ENCODE measurements at regions not wholly inside any gene's neighbourhood (a gene's known extent, or its start where the extent isn't known, plus 50 kb on each side); places are given as distances from the start of the nearest gene placed in this dataset.

GRCh38 chr5:57940236-57940635, 457.6 kb upstream of the ACTBL2 start:
- TF ChIP-seq, protein P1, sequence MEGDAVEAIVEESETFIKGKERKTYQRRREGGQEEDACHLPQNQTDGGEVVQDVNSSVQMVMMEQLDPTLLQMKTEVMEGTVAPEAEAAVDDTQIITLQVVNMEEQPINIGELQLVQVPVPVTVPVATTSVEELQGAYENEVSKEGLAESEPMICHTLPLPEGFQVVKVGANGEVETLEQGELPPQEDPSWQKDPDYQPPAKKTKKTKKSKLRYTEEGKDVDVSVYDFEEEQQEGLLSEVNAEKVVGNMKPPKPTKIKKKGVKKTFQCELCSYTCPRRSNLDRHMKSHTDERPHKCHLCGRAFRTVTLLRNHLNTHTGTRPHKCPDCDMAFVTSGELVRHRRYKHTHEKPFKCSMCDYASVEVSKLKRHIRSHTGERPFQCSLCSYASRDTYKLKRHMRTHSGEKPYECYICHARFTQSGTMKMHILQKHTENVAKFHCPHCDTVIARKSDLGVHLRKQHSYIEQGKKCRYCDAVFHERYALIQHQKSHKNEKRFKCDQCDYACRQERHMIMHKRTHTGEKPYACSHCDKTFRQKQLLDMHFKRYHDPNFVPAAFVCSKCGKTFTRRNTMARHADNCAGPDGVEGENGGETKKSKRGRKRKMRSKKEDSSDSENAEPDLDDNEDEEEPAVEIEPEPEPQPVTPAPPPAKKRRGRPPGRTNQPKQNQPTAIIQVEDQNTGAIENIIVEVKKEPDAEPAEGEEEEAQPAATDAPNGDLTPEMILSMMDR (IDR thresholded peaks at IDR 0.05; ENCODE audit: insufficient read depth, low read depth, low read length) = no peak
- Histone ChIP-seq H3K36me3 (ENCODE audit: control insufficient read depth, insufficient read depth, low read length) (no peaks in the 10 kb centered on the region), H3K27me3 (ENCODE audit: control insufficient read depth, insufficient read depth, low read length) (no peaks in the 10 kb centered on the region), H3K4me3 (ENCODE audit: low read depth, low read length) (no peak overlapping the region)
- CTCF ChIA-PET = no interaction called here
- DNase-seq (ENCODE audit: low read depth) = no peak
- POLR2A ChIA-PET = no interaction called here

GRCh38 chr5:57939771-57940170, 457.2 kb upstream of the ACTBL2 start:
- no peak for DNase-seq (ENCODE audit: low read depth)
- TF ChIP-seq, protein P1 (IDR thresholded peaks at IDR 0.05; ENCODE audit: insufficient read depth, low read depth, low read length) = no peak
- Histone ChIP-seq H3K36me3 (ENCODE audit: control insufficient read depth, insufficient read depth, low read length) (no peaks in the 10 kb centered on the region), H3K27me3 (ENCODE audit: control insufficient read depth, insufficient read depth, low read length) (no peaks in the 10 kb centered on the region), H3K4me3 (ENCODE audit: low read depth, low read length) (no peak overlapping the region)
- CTCF ChIA-PET = no interaction called here
- POLR2A ChIA-PET = interaction anchor here (0.6 kb wide), 1 partner anchor 493 kb away, joined by 3 read pairs; no protein-coding TSS in a partner anchor

DNA sequence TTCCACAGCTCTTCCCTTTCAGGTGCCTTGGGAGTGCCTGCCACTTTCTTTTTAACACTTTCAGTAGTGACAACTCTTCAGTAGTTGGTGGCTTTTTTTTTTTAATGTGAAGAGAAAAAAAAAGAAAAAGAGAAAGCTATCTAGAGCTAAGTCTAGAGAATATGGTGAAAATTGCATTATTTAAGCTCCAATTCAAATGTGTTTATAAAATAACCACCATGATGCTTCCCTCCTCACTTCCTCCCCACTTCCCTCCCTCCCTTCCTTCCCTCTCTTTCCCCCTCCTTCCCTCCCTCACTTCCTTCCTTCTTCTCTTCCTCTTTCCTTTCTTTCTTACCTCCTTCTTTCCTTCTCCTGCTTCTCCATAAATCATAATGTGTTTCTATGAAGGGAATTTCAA, 456.7 kb upstream of the ACTBL2 start:
- no peaks in the 10 kb centered on the region for H3K27me3 ChIP-seq (ENCODE audit: control insufficient read depth, insufficient read depth, low read length)
- DNase-seq (ENCODE audit: low read depth) = no peak
- ChIA-PET POLR2A (interaction anchor here (0.6 kb wide), 1 partner anchor 493 kb away, joined by 3 read pairs; no protein-coding TSS in a partner anchor), CTCF (no interaction called here)
- H3K36me3 ChIP-seq (ENCODE audit: control insufficient read depth, insufficient read depth, low read length) = no peaks in the 10 kb centered on the region
- TF ChIP-seq, protein P1 (IDR thresholded peaks at IDR 0.05; ENCODE audit: insufficient read depth, low read depth, low read length) = no peak
- H3K4me3 ChIP-seq (ENCODE audit: low read depth, low read length) = no peak overlapping the region

- Histone ChIP-seq H3K36me3 (ENCODE audit: control insufficient read depth, insufficient read depth, low read length) (no peaks in the 10 kb centered on the region), H3K27me3 (ENCODE audit: control insufficient read depth, insufficient read depth, low read length) (no peaks in the 10 kb centered on the region), H3K4me3 (ENCODE audit: low read depth, low read length) (no peak overlapping the region)
- DNase-seq (ENCODE audit: low read depth) = no peak
- POLR2A ChIA-PET = no interaction called here
- TF ChIP-seq, protein P1 (IDR thresholded peaks at IDR 0.05; ENCODE audit: insufficient read depth, low read depth, low read length) = no peak
- CTCF ChIA-PET = interaction anchor here (0.6 kb wide), 1 partner anchor 13 kb away, joined by 3 read pairs; no protein-coding TSS in a partner anchor
Measured at GRCh38 chr5:57938174-57938557, 455.6 kb upstream of the ACTBL2 start.

GRCh38 chr5:57937501-57938173, 455.0 kb upstream of the ACTBL2 start:
- no peaks in the 10 kb centered on the region for H3K36me3 ChIP-seq (ENCODE audit: control insufficient read depth, insufficient read depth, low read length)
- ChIA-PET CTCF (interaction anchor here (0.6 to 1.1 kb wide), 4 partner anchors 13 to 523 kb away, joined by 3 to 5 read pairs (median 4); no protein-coding TSS in a partner anchor), POLR2A (no interaction called here)
- no peak for DNase-seq (ENCODE audit: low read depth)
- H3K27me3 ChIP-seq (ENCODE audit: control insufficient read depth, insufficient read depth, low read length) = no peaks in the 10 kb centered on the region
- TF ChIP-seq, protein P1 (IDR thresholded peaks at IDR 0.05; ENCODE audit: insufficient read depth, low read depth, low read length) = no peak
- H3K4me3 ChIP-seq (ENCODE audit: low read depth, low read length) = no peak overlapping the region

Data from BJ (cell line).